ENCODE measurements at regions not wholly inside any gene's neighbourhood (a gene's known extent, or its start where the extent isn't known, plus 50 kb on each side); places are given as distances from the start of the nearest gene placed in this dataset.

DNA sequence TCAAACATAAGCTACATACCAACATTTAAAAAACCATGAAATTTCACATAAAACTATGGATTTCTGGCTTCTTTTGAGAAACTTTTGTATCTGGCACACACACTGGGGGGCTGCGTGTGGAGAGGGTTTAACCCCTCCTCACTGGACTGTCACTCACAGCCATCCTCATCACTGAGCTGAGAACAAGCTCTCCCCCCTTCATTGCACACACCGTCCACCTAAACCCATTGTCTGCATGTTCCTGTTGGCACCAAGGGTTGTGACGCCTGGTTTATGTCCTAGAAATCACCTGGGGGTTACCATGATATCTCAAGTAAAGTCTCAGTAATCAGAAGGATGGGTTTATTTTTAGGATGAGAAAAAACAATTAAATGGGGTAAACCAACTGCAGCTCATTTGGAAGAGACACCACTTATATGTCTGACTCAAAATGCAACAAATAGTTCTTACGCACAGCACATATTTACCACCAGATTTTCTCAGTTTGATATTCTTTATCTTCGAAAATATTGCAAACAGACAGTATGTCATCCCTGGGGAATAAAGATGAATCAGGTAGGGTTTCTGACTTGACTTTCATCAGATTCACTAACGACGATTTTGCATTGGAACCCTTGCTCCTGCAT, 218.5 kb upstream of the KLF6 start:
- Histone ChIP-seq H3K9me3 (no peaks in the 10 kb centered on the region), H3K4me3 (no peak overlapping the region), H3K27ac (no peak overlapping the region), H3K36me3 (no peaks in the 10 kb centered on the region), H3K27me3 (no peaks in the 10 kb centered on the region), H3K4me1 (peaks cover 0 to 4% (median 0%) of the 10 kb centered on the region in 4 donors)
- WGBS, 2 donors (ENCODE audit: low coverage in 1 of 2), result 80 to 100% methylated on average over 3 to 7 of the region's 7 CpGs
- in situ Hi-C loops (cut with MboI; ENCODE audit: low pct_ligation_motif_present in 1 of 4, low pct_unique_long_range_greater_than_20kb in 1 of 4, low sequenced_read_pairs in 3 of 4), result no loop called here
- TF ChIP-seq EP300 (IDR thresholded peaks at IDR 0.05; ENCODE audit: low read depth), result no peak
- no peak for TF ChIP-seq POLR2A (IDR thresholded peaks at IDR 0.05)
- TF ChIP-seq POLR2AphosphoS5 (IDR thresholded peaks at IDR 0.05), result no peak
- TF ChIP-seq, protein P1, sequence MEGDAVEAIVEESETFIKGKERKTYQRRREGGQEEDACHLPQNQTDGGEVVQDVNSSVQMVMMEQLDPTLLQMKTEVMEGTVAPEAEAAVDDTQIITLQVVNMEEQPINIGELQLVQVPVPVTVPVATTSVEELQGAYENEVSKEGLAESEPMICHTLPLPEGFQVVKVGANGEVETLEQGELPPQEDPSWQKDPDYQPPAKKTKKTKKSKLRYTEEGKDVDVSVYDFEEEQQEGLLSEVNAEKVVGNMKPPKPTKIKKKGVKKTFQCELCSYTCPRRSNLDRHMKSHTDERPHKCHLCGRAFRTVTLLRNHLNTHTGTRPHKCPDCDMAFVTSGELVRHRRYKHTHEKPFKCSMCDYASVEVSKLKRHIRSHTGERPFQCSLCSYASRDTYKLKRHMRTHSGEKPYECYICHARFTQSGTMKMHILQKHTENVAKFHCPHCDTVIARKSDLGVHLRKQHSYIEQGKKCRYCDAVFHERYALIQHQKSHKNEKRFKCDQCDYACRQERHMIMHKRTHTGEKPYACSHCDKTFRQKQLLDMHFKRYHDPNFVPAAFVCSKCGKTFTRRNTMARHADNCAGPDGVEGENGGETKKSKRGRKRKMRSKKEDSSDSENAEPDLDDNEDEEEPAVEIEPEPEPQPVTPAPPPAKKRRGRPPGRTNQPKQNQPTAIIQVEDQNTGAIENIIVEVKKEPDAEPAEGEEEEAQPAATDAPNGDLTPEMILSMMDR (IDR thresholded peaks at IDR 0.05), result no peak
- no peak for DNase-seq
- intact Hi-C loops (cut with DNase I; ENCODE audit: low total_unique reads), result no loop called here

DNA sequence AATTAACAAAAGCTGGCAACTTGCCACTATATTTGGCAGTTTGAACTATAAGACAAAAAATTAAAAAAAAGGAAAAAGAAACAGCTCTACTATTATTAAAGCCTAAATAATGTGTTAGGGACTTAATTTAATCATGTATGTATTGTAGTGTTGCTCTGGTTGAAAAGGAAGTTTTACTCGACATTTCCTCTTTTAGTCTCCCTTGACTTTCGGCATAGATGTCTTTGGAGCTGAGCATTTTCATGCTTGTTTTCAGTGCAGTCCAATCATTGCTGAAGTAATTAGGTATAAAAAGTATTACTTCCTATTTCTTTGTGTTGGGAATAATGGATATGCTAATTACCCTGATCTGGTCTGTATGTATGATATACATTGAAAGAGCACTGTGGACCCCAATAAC, 216.8 kb upstream of the KLF6 start:
- no peak for DNase-seq
- no peak overlapping the region for H3K27ac ChIP-seq
- TF ChIP-seq POLR2A (IDR thresholded peaks at IDR 0.05) (no peak), EP300 (IDR thresholded peaks at IDR 0.05; ENCODE audit: low read depth) (no peak), POLR2AphosphoS5 (IDR thresholded peaks at IDR 0.05) (no peak)
- TF ChIP-seq, protein P1 (IDR thresholded peaks at IDR 0.05), result no peak
- H3K27me3 ChIP-seq, result no peaks in the 10 kb centered on the region
- intact Hi-C loops (cut with DNase I; ENCODE audit: low total_unique reads) (no loop called here), in situ Hi-C loops (cut with MboI; ENCODE audit: low pct_ligation_motif_present in 1 of 4, low pct_unique_long_range_greater_than_20kb in 1 of 4, low sequenced_read_pairs in 3 of 4) (no loop called here)
- peaks cover 0 to 4% (median 0%) of the 10 kb centered on the region in 4 donors for H3K4me1 ChIP-seq
- H3K9me3 ChIP-seq, result no peaks in the 10 kb centered on the region
- no peak overlapping the region for H3K4me3 ChIP-seq
- no peaks in the 10 kb centered on the region for H3K36me3 ChIP-seq
- WGBS, 2 donors (ENCODE audit: low coverage in 1 of 2), result 83 to 92% methylated on average over 2 of the region's 2 CpGs

DNA sequence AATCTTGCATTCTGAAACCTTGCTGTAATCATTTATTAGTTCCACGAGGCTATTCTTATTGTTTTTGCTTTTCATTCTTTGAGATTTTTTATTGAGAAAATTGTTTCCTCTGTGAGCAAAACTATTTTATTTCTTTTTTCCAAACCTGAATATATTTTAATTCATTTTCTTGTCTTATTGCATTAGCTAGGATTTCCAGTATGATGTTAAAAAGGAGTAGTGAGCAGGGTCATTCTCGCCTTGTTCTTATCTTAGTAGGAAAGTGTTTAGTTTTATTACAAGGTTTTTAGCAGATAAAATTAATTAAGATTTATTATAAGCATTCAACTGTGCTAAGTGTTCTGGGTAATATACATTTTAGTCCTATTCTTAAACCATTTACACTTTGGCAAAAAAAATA, 214.6 kb upstream of the KLF6 start:
- Histone ChIP-seq H3K36me3 (no peaks in the 10 kb centered on the region), H3K27me3 (no peaks in the 10 kb centered on the region), H3K9me3 (no peaks in the 10 kb centered on the region), H3K4me3 (no peak overlapping the region), H3K4me1 (peaks cover 0 to 6% (median 0%) of the 10 kb centered on the region in 4 donors), H3K27ac (no peak overlapping the region)
- TF ChIP-seq, protein P1 (IDR thresholded peaks at IDR 0.05), result no peak
- TF ChIP-seq EP300 (IDR thresholded peaks at IDR 0.05; ENCODE audit: low read depth) (no peak), POLR2AphosphoS5 (IDR thresholded peaks at IDR 0.05) (no peak), POLR2A (IDR thresholded peaks at IDR 0.05) (no peak)
- 91 to 93% methylated on average over 2 of the region's 2 CpGs for WGBS, 2 donors (ENCODE audit: low coverage in 1 of 2)
- in situ Hi-C loops (cut with MboI; ENCODE audit: low pct_ligation_motif_present in 1 of 4, low pct_unique_long_range_greater_than_20kb in 1 of 4, low sequenced_read_pairs in 3 of 4), result no loop called here
- intact Hi-C loops (cut with DNase I; ENCODE audit: low total_unique reads), result no loop called here
- no peak for DNase-seq

DNA sequence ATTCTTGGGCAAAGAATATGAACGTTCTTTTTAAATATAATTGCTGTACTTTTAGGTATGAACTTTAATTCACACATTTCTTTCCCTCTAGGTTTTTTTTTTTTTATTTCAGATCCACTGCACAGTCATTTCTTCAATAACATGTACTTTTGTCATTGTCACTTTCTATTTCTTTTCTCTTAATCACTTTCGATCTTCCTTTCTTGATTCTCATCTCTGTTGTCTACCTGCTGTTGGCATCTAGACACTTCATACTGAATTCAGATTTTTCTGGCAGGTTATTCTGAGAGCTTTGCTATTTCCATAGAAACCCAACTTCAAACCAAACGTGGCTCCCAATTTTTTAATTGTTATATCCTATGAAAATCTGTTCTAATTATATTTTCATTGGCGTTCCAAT, 211.7 kb upstream of the KLF6 start:
- Histone ChIP-seq H3K27ac (no peak overlapping the region), H3K9me3 (no peaks in the 10 kb centered on the region), H3K36me3 (no peaks in the 10 kb centered on the region), H3K4me3 (no peak overlapping the region), H3K4me1 (peaks cover 0 to 6% (median 0%) of the 10 kb centered on the region in 4 donors), H3K27me3 (no peaks in the 10 kb centered on the region)
- no peak for TF ChIP-seq EP300 (IDR thresholded peaks at IDR 0.05; ENCODE audit: low read depth)
- no peak for TF ChIP-seq POLR2A (IDR thresholded peaks at IDR 0.05)
- TF ChIP-seq POLR2AphosphoS5 (IDR thresholded peaks at IDR 0.05), result no peak
- TF ChIP-seq, protein P1 (IDR thresholded peaks at IDR 0.05), result no peak
- in situ Hi-C loops (cut with MboI; ENCODE audit: low pct_ligation_motif_present in 1 of 4, low pct_unique_long_range_greater_than_20kb in 1 of 4, low sequenced_read_pairs in 3 of 4) (no loop called here), intact Hi-C loops (cut with DNase I; ENCODE audit: low total_unique reads) (no loop called here)
- 75 to 78% methylated on average over 4 of the region's 4 CpGs for WGBS, 2 donors (ENCODE audit: low coverage in 1 of 2)
- no peak for DNase-seq
